GM21619 (cell line): ENCODE measurements at regions not wholly inside any gene's neighbourhood (a gene's known extent, or its start where the extent isn't known, plus 50 kb on each side); places are given as distances from the start of the nearest gene placed in this dataset.
"Not testable (repeated sequence)": the region's sequence is repeated elsewhere in the genome, so short reads cannot be mapped to it uniquely, and the experiment has no call there.

Experiments used
- ATAC-seq: cut with Tn5 transposase; IDR thresholded peaks from one replicate; pipeline ENCODE4 v1.9.1; 2021; ENCODE audit not compliant: unreplicated experiment

DNA sequence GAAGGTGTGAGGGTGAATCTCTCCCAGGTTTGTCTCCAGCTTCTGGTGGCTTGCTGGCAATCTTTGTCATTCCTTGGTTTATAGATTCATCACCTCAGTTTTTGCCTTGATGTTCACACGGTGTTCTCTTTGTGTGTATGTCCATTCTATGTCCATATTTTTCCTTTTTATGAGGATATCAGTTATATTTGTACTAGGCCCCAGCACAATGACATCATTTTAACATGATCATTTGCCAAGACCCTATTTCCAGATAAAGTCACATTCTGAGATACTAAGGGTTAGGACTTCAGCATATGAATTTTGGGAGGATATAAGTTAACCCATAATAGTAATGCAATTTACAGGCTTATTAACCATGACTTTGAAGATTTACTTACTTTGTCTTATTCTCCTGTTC, 649.0 kb downstream of the CPS1 start:
- ATAC-seq = no peak

- ATAC-seq = no peak
These were observed 649.4 kb downstream of the CPS1 start for GRCh38 chr2:211205836-211206235.

DNA sequence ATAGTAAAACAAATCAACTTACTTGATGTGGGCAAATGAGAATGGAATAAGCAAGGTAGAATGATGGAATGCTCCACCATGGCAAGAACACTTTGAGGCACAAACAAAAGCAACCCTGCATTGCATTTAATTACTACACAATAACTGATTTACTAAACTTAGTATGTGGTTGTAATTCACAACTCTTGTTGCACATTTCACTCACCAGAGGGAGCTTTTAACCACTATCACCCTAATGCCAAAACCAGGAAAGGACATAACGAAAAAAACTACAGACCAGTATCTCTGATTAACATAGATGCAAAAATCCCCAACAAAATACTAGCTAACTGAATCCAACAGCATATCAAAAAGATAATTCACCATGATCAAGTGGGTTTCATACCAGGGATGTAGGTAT, 659.8 kb downstream of the CPS1 start:
- ATAC-seq = no peak

- not testable (repeated sequence) for ATAC-seq
These were observed 663.1 kb downstream of the CPS1 start for GRCh38 chr2:211219548-211219947.

DNA sequence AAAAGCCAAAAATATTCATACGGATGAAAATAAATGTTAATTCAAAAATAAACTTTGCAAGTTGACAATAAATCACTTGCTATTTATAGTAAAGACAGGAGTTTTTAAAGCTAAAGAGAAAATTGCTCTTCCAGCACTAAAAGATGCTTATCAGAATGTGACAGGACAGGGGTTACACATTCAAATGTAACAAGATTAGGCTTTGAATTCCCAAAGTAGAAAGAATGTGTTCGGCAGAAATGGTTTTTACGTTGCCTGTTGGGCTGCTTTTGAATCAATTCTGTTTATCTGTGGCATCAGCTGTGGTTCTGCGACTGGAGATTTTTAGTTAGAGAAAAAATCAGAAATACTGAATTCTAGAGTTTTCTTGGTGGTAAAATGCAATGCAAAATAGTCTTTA, 669.4 kb downstream of the CPS1 start:
- ATAC-seq = no peak

DNA sequence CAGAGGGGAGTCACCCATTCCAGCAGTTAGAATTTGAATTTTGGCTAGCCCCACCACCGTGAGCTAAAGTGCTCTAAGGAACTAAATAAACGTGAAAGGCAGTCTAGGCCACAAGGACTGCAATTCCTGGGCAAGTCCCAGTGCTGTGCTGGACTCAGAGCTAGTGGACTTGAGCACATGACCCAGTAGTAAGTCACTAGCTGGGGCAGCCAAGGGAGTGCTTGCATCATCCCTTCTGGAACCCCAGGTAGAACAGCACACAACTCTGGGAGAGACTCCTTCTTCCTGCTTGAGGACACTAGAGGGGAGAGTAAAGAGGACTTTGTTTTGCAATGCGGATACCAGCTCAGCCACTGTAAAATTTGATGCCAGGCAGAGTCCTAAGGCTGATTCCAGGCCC, 672.2 kb downstream of the CPS1 start:
- no peak for ATAC-seq

- no peak for ATAC-seq
These were observed 681.3 kb downstream of the CPS1 start for GRCh38 chr2:211237586-211238275.

DNA sequence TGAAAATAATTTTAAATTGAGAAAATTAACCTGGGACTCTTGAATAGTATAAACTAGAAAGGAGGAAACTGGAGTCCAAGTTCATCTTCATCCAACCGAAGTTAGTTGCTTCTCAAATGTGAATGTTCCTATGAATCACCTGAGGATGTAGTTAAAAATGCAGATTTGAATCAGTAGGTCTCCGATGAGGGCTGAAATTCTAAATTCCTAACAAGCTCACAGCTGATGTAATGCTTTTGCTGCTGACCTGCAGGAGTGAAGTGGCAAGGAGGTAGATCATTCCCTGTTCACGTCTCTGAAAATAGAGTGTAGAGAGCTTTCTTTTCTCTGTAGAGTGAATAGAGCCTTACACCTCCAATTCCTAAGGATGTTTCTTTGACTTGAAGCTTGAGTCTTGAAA, 685.5 kb downstream of the CPS1 start:
- no peak for ATAC-seq

GRCh38 chr2:211247751-211248150, 691.4 kb downstream of the CPS1 start:
- ATAC-seq = no peak

DNA sequence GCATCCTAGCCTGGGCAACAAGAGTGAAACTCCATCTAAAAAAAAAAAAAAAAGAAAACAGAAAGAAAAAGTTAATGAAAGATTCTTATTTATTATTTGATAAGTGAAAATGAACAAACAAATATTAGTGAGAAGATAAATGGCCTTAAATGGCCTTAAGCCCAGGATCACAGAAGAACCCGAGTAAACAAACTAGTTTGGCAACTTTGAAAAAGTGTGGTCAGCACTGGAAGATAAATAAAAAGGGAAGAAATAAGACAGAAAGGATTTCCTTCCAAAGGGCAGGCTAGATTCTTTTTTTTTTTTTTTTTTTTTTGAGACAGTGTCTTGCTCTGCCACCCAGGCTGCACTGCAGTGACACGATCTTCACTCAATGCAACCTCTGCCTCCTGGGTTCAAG, 692.4 kb downstream of the CPS1 start:
- ATAC-seq = no peak

DNA sequence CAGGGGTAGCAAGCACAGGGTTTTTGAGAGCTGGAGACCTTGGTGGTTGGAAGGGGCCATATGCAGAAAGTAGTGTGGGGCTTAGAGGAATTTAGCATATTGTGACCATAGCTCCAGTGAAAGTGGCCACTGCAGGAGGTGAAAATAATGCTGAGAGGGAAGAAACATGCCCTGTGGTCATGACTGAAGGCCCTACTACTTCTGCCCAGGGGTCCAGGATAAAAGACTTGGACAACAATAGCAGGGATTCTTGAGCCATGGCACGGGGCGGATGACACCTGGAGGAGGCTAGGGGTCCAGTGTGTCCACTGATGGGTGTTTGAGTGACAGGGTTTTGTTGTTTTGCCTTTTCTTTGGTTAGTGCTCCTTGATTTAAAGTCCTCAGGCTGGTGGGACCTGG, 694.6 kb downstream of the CPS1 start:
- no peak for ATAC-seq

DNA sequence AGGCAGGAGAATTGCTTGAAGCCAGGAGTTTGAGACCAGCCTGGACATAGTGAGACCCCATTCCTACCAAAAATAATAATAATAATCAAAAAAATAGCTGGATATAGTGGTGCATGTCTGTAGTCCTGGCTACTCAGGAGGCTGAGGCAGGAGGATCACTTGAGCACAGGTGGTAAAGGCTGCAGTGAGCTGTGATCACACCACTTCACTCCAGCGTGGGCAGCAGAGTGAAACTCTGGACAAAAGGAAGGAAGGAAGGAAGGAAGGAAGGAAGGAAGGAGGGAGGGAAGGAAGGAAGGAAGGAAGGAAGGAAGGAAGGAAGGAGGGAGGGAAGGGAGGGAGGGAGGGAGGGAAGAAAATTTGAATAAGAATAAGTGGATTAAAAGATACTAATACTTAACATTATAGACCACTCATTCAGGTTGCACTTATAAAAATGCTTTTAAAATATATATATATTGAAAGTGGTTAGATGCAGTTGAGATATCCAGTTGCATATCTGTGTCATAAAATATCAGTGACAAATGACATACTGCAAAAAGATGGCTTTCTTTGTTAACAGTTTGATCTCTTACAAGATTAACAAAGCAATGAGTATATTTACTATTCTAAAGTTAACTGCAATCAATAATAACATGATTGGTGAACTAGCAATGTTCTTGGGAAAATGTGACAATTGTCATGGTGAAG, 702.4 kb downstream of the CPS1 start:
- ATAC-seq = no peak

GRCh38 chr2:211259831-211260476, 703.6 kb downstream of the CPS1 start:
- ATAC-seq = no peak

GRCh38 chr2:211270257-211270656, 713.9 kb downstream of the CPS1 start:
- no peak for ATAC-seq

DNA sequence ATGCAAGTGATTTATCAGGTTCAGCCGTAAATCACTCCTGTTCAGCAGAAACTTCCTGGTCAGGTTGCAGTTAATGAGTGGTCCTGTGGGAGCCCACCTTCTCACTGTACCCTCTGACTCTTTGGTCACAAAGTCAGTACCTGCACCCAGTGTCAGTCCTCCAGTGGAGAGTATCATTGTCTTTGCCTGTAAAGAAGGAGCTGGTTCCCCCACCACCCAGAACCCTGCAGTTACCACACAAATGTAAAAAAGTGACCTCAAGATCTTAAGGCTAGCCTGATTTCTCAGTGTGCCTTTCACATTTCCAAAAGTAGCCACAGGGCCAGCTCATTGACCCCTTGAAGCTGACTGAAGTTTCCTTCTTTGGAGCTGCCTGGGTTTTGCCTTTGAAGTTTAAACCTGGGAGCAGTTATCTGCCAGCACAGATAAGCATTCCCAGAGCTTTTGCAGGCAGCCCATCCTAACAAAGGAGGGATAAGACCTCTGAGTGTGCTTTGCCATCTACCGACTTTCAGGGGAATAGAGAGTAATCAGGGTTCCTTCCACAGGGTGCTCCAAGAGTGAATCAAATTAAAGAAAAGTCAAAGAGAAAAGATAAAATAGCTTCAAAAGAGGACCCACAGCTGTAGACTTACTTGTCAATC, 725.2 kb downstream of the CPS1 start:
- ATAC-seq = no peak

DNA sequence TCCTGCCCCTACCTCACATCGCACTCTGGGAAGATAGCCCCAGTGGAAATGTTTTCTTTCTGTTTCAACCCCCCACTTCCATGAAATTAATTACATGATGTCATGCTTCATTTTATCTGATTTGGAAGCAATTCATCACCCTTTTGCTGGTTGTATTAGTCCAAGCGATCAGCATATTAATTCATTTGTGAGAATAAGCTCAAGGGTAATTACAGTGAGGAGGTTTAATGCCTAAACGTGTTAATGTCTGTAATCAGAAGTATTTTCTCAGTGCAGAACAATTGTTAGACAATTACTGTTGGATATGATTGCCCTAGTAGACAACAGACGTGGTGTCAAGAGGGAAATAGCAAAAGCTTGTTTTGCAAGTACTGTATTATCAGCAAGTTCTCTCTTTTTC, 746.3 kb downstream of the CPS1 start:
- no peak for ATAC-seq

DNA sequence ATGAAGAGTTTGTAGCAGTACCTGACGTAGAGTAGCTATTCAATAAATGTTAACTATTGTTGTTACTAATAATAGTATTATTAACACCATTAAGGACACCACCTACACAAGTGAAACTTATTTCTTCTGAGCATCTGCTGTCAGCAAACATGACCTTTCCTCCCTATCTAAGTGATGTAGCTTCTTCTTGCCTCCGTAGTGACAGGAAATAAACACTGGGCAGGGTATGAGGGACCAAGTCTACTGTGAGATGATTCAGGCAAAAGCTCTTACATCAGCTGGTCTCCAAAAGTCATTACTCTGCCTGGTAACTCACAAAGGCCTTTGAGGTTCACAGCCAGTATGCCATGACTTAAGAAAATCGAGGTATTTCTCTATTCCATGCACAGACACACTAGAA, 750.5 kb downstream of the CPS1 start:
- ATAC-seq = no peak
